Kidney (tissue), 13 donors: ENCODE measurements at regions not wholly inside any gene's neighbourhood (a gene's known extent, or its start where the extent isn't known, plus 50 kb on each side); places are given as distances from the start of the nearest gene placed in this dataset.
A peak's percentile ranks its signal among the peaks of the same experiment; 100 is the strongest.

Experiments
- DNase-seq, 5 donors: peaks; one replicate each; pipeline ENCODE4 v3.0.0-alpha.2; 2013 to 2020
- FAIRE-seq: peaks from 2 replicates; lab custom pipeline; 2012; peaks lifted over from hg19 to GRCh38; lab: Jason Lieb, UNC
- H3K27ac ChIP-seq, 2 donors: one replicate each; pipeline ENCODE4 v1.7.0; 2013; ENCODE audit warnings: low read depth in 2 of 2, low read length in 2 of 2, inconsistent platforms in 1 of 2
- H3K27me3 ChIP-seq: one replicate; pipeline ENCODE4 v1.7.1; 2013; ENCODE audit warnings: low read length, inconsistent platforms; ENCODE audit not compliant: control insufficient read depth, insufficient read depth
- H3K36me3 ChIP-seq, 3 donors: one replicate each; pipeline versions ENCODE4 v1.7.0 to v1.7.1; 2013; ENCODE audit warnings: low read length in 3 of 3, control low read depth in 1 of 3, inconsistent platforms in 1 of 3; ENCODE audit not compliant: insufficient read depth in 3 of 3, control insufficient read depth in 2 of 3
- H3K4me1 ChIP-seq, 3 donors: one replicate each; pipeline versions ENCODE4 v1.7.0 to v1.7.1; 2013; ENCODE audit warnings: low read length in 3 of 3, inconsistent platforms in 1 of 3, low read depth in 1 of 3; ENCODE audit not compliant: control insufficient read depth in 2 of 3, insufficient read depth in 2 of 3
- H3K4me3 ChIP-seq, 3 donors: one replicate each; pipeline versions ENCODE4 v1.7.0 to v1.8.1; 2013; ENCODE audit warnings: low read length in 3 of 3, control low read depth in 1 of 3, inconsistent platforms in 1 of 3
- H3K9ac ChIP-seq, 3 donors: one replicate each; pipeline versions ENCODE4 v1.7.0 to v1.7.1; 2013; ENCODE audit warnings: low read length in 3 of 3, control low read depth in 1 of 3, inconsistent platforms in 1 of 3
- H3K9me3 ChIP-seq, 3 donors: one replicate each; pipeline versions ENCODE4 v1.7.0 to v1.7.1; 2013; ENCODE audit warnings: low read length in 3 of 3, control low read depth in 1 of 3, inconsistent platforms in 1 of 3; ENCODE audit not compliant: control insufficient read depth in 2 of 3, insufficient read depth in 1 of 3
- CTCF ChIP-seq: IDR thresholded peaks from 3 replicates; pipeline ENCODE4 v1.5.1; 2012; ENCODE audit warnings: mild to moderate bottlenecking, moderate library complexity, borderline replicate concordance; ENCODE audit not compliant: insufficient read depth; ENCODE audit errors: extremely low read depth
- intact Hi-C: fragments of 100-400 bp; cut with DNase I; formaldehyde crosslinking; loops from one replicate; pipeline ENCODE4 v1.11.1; 2022
- donor health status: control.
- donor health status: control.
- donor health status: control.
- donor health status: control.
- donor health status: control.
- donor health status: DM: yes; HTN: yes; CAD: no.
- donor health status: Normal renal cell carcinoma (clear cell type).

- H3K27me3 ChIP-seq = no peaks in the 10 kb centered on the region
- H3K4me3 ChIP-seq = no peak overlapping the region
- no peak overlapping the region for H3K27ac ChIP-seq
- H3K9ac ChIP-seq = no peak overlapping the region
- DNase-seq = no peak
- H3K4me1 ChIP-seq = peaks cover 0 to 3% (median 2%) of the 10 kb centered on the region in 3 donors
- no peak for FAIRE-seq
- no peaks in the 10 kb centered on the region for H3K36me3 ChIP-seq
- intact Hi-C loops = no loop called here
- TF ChIP-seq CTCF = no peak
- no peaks in the 10 kb centered on the region for H3K9me3 ChIP-seq
These were observed 261.2 kb upstream of the FAM174A start for GRCh38 chr5:100273846-100274580.

GRCh38 chr5:100270023-100270771 is 265.0 kb upstream of the FAM174A start:
- DNase-seq = peak in 2 of 5 donors; percentile 27 to 55

DNA sequence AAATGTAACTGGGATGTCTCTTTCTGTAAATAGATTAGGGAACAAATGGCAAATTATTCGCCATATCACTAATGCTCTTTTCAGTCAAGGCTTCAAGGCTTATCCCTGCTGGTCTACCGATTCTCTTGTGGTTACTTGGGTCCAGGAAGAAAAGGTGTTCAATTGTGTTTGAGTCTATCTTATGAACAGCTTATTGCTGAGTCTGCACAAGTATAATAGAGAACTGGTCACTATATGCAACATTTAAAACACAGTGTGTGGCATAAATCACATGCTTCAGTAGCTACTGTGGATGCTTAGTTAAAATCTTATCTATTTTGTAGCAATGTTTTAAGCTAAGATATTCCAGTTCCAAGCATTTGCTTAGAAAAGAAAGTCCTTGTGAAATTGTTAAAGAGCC is 274.2 kb upstream of the FAM174A start:
- H3K4me1 ChIP-seq = no peaks in the 10 kb centered on the region
- DNase-seq (no peak), FAIRE-seq (no peak)
- intact Hi-C loops = no loop called here
- H3K27ac ChIP-seq = no peak overlapping the region
- H3K4me3 ChIP-seq = no peak overlapping the region
- no peak overlapping the region for H3K9ac ChIP-seq
- H3K9me3 ChIP-seq = no peaks in the 10 kb centered on the region
- no peaks in the 10 kb centered on the region for H3K36me3 ChIP-seq
- TF ChIP-seq CTCF = no peak
- H3K27me3 ChIP-seq = no peaks in the 10 kb centered on the region

More at GRCh38 chr5:100270023-100270771, 265.0 kb upstream of the FAM174A start:
- FAIRE-seq = peak; percentile 3
- H3K4me3 ChIP-seq = no peak overlapping the region
- no peak for TF ChIP-seq CTCF
- peaks cover 0 to 3% (median 2%) of the 10 kb centered on the region in 3 donors for H3K4me1 ChIP-seq
- H3K27ac ChIP-seq = no peak overlapping the region
- intact Hi-C loops = no loop called here
- no peak overlapping the region for H3K9ac ChIP-seq
- H3K27me3 ChIP-seq = no peaks in the 10 kb centered on the region
- H3K9me3 ChIP-seq = no peaks in the 10 kb centered on the region
- no peaks in the 10 kb centered on the region for H3K36me3 ChIP-seq
